Vagina (tissue), 2 donors: ENCODE measurements at regions not wholly inside any gene's neighbourhood (a gene's known extent, or its start where the extent isn't known, plus 50 kb on each side); places are given as distances from the start of the nearest gene placed in this dataset.

ENCODE experiments used
- DNase-seq, 2 donors: peaks; one replicate each; pipeline ENCODE4 v3.0.0-alpha.2; 2017; ENCODE audit errors: extremely low spot score in 2 of 2
- H3K27ac ChIP-seq: fragments of 200-600 bp; sonication (generic); one replicate; pipeline ENCODE4 v1.5.1; 2019
- H3K27me3 ChIP-seq: fragments of 200-600 bp; sonication (generic); one replicate; pipeline ENCODE4 v1.5.1; 2019
- H3K36me3 ChIP-seq, 2 donors: fragments of 200-600 bp; sonication (generic); one replicate each; pipeline ENCODE4 v1.5.1; 2017 to 2019
- H3K4me1 ChIP-seq: fragments of 200-600 bp; sonication (generic); one replicate; pipeline ENCODE4 v1.5.1; 2019
- H3K4me3 ChIP-seq, 2 donors: fragments of 200-600 bp; sonication (generic); 1 replicate in 1 of 2; 2 replicates in 1 of 2; pipeline ENCODE4 v1.5.1; 2016 to 2019
- H3K9me3 ChIP-seq: fragments of 200-600 bp; sonication (generic); one replicate; pipeline ENCODE4 v1.5.1; 2019
- CTCF ChIP-seq, 3 experiments: fragments of 450-650 bp in 2 of 3; fragments of 200-600 bp in 1 of 3; sonication (generic) in 1 of 3; IDR thresholded peaks; one replicate each; pipeline ENCODE4 v1.5.1; 2017 to 2019; ENCODE audit warnings: antibody characterized with exemption in 3 of 3, mild to moderate bottlenecking in 2 of 3, moderate library complexity in 2 of 3
- POLR2A ChIP-seq, 2 donors: fragments of 450-650 bp; IDR thresholded peaks; one replicate each; pipeline ENCODE4 v1.6.1; 2017; ENCODE audit warnings: antibody characterized with exemption in 2 of 2, mild to moderate bottlenecking in 2 of 2, moderate library complexity in 2 of 2
- POLR2AphosphoS5 ChIP-seq, 2 donors: sonication (generic); formaldehyde crosslinking; IDR thresholded peaks; one replicate each; pipeline ENCODE4 v1.9.0; 2017; ENCODE audit warnings: antibody characterized with exemption in 2 of 2, mild to moderate bottlenecking in 2 of 2, low read depth in 1 of 2; ENCODE audit not compliant: insufficient read depth in 1 of 2
- intact Hi-C: fragments of 100-400 bp; cut with DNase I; formaldehyde crosslinking; loops from one replicate; pipeline ENCODE4 v1.15.1; 2023

- no peaks in the 10 kb centered on the region for H3K4me1 ChIP-seq
- TF ChIP-seq CTCF (IDR thresholded peaks at IDR 0.05) = no peak
- no peak for TF ChIP-seq POLR2A (IDR thresholded peaks at IDR 0.05)
- TF ChIP-seq POLR2AphosphoS5 (IDR thresholded peaks at IDR 0.05; ENCODE audit: insufficient read depth in 1 of 2, low read depth in 1 of 2) = no peak
- no peaks in the 10 kb centered on the region for H3K36me3 ChIP-seq
- DNase-seq = no peak
- H3K27ac ChIP-seq = no peak overlapping the region
- intact Hi-C loops = no loop called here
- H3K9me3 ChIP-seq = no peaks in the 10 kb centered on the region
- no peaks in the 10 kb centered on the region for H3K27me3 ChIP-seq
- no peak overlapping the region for H3K4me3 ChIP-seq
These were observed 348.5 kb upstream of the SOX2 start for GRCh38 chr3:181363231-181363630.

GRCh38 chr3:181362378-181362777, 349.3 kb upstream of the SOX2 start:
- Histone ChIP-seq H3K4me3 (no peak overlapping the region), H3K36me3 (no peaks in the 10 kb centered on the region), H3K9me3 (no peaks in the 10 kb centered on the region), H3K4me1 (no peaks in the 10 kb centered on the region), H3K27me3 (no peaks in the 10 kb centered on the region), H3K27ac (no peak overlapping the region)
- intact Hi-C loops = no loop called here
- no peak for DNase-seq
- TF ChIP-seq CTCF (IDR thresholded peaks at IDR 0.05) (no peak), POLR2A (IDR thresholded peaks at IDR 0.05) (no peak), POLR2AphosphoS5 (IDR thresholded peaks at IDR 0.05; ENCODE audit: insufficient read depth in 1 of 2, low read depth in 1 of 2) (no peak)

GRCh38 chr3:181358562-181358961, 353.2 kb upstream of the SOX2 start:
- Histone ChIP-seq H3K36me3 (no peaks in the 10 kb centered on the region), H3K27ac (no peak overlapping the region), H3K9me3 (no peaks in the 10 kb centered on the region), H3K4me3 (no peak overlapping the region), H3K4me1 (no peaks in the 10 kb centered on the region), H3K27me3 (no peaks in the 10 kb centered on the region)
- no peak for DNase-seq
- TF ChIP-seq CTCF (IDR thresholded peaks at IDR 0.05) = no peak
- TF ChIP-seq POLR2AphosphoS5 (IDR thresholded peaks at IDR 0.05; ENCODE audit: insufficient read depth in 1 of 2, low read depth in 1 of 2) = no peak
- TF ChIP-seq POLR2A (IDR thresholded peaks at IDR 0.05) = no peak
- intact Hi-C loops = no loop called here

GRCh38 chr3:181358060-181358459, 353.7 kb upstream of the SOX2 start:
- no peak for DNase-seq
- Histone ChIP-seq H3K27me3 (no peaks in the 10 kb centered on the region), H3K4me1 (no peaks in the 10 kb centered on the region), H3K36me3 (no peaks in the 10 kb centered on the region), H3K9me3 (no peaks in the 10 kb centered on the region), H3K27ac (no peak overlapping the region), H3K4me3 (no peak overlapping the region)
- intact Hi-C loops = no loop called here
- TF ChIP-seq POLR2A (IDR thresholded peaks at IDR 0.05) = no peak
- TF ChIP-seq POLR2AphosphoS5 (IDR thresholded peaks at IDR 0.05; ENCODE audit: insufficient read depth in 1 of 2, low read depth in 1 of 2) = no peak
- no peak for TF ChIP-seq CTCF (IDR thresholded peaks at IDR 0.05)

- DNase-seq = no peak
- H3K27me3 ChIP-seq = no peaks in the 10 kb centered on the region
- TF ChIP-seq CTCF (IDR thresholded peaks at IDR 0.05) (no peak), POLR2A (IDR thresholded peaks at IDR 0.05) (no peak), POLR2AphosphoS5 (IDR thresholded peaks at IDR 0.05; ENCODE audit: insufficient read depth in 1 of 2, low read depth in 1 of 2) (no peak)
- H3K9me3 ChIP-seq = no peaks in the 10 kb centered on the region
- H3K4me1 ChIP-seq = no peaks in the 10 kb centered on the region
- intact Hi-C loops = no loop called here
- no peaks in the 10 kb centered on the region for H3K36me3 ChIP-seq
- H3K4me3 ChIP-seq = no peak overlapping the region
- no peak overlapping the region for H3K27ac ChIP-seq
These were observed 357.6 kb upstream of the SOX2 start for GRCh38 chr3:181354140-181354539.
